A549 (cell line): ENCODE measurements at regions not wholly inside any gene's neighbourhood (a gene's known extent, or its start where the extent isn't known, plus 50 kb on each side); places are given as distances from the start of the nearest gene placed in this dataset.

Experiments
- BHLHE40 ChIP-seq: IDR thresholded peaks from 2 replicates; pipeline ENCODE4 v1.6.1; 2012; ENCODE audit warnings: low read depth, low read length, inconsistent platforms
- CEBPB ChIP-seq, 2 experiments: fragments of >200 bp in 1 of 2; sonication (Bioruptor Twin) in 1 of 2; formaldehyde crosslinking in 1 of 2; IDR thresholded peaks; 2 replicates each; pipeline ENCODE4 v1.6.1; 2012 to 2016
- CTCF ChIP-seq: fragments of >200 bp; sonication (Bioruptor Twin); formaldehyde crosslinking; IDR thresholded peaks from 3 replicates; pipeline ENCODE4 v1.5.1; 2016
- ESRRA ChIP-seq: fragments of 150-350 bp; IDR thresholded peaks from 2 replicates; pipeline ENCODE4 v1.6.1; 2014; ENCODE audit warnings: mild to moderate bottlenecking, low read length, borderline replicate concordance
- FOSL2 ChIP-seq, 2 experiments: fragments of 450-650 bp in 1 of 2; fragments of >200 bp in 1 of 2; sonication (Bioruptor Twin) in 1 of 2; formaldehyde crosslinking; IDR thresholded peaks; 2 replicates each; pipeline versions ENCODE4 v1.5.0 to v1.6.1; 2016 to 2020; ENCODE audit warnings: mild to moderate bottlenecking in 1 of 2, moderate library complexity in 1 of 2
- MAX ChIP-seq: IDR thresholded peaks from 2 replicates; pipeline ENCODE4 v1.6.1; 2012
- NR3C1 ChIP-seq: fragments of >200 bp; sonication (Bioruptor Twin); formaldehyde crosslinking; IDR thresholded peaks from 3 replicates; pipeline ENCODE4 v1.6.1; 2017

- TF ChIP-seq MAX (no peak), CEBPB (IDR thresholded peaks at IDR 0.05) (no peak), ESRRA (no peak), CTCF (no peak), BHLHE40 (no peak), FOSL2 (IDR thresholded peaks at IDR 0.05) (no peak), FOSL2 (CRISPR knock-in tag; IDR thresholded peaks at IDR 0.05) (no peak), NR3C1 (no peak)
Measured at GRCh38 chr6:140917911-140918310, 1214.8 kb upstream of the GJE1 start.
